NCI-H1048 (cell line): ENCODE measurements at regions not wholly inside any gene's neighbourhood (a gene's known extent, or its start where the extent isn't known, plus 50 kb on each side); places are given as distances from the start of the nearest gene placed in this dataset.
"Not testable (repeated sequence)": the region's sequence is repeated elsewhere in the genome, so short reads cannot be mapped to it uniquely, and the experiment has no call there.

Experiments
- DNase-seq: peaks from one replicate; lab custom pipeline; 2025; lab: John Stamatoyannopoulos, UW

GRCh38 chr3:106309798-106310197 is 441.0 kb upstream of the CBLB start:
- not testable (repeated sequence) for DNase-seq

GRCh38 chr3:106317141-106318055 is 448.6 kb upstream of the CBLB start:
- DNase-seq, result no peak

GRCh38 chr3:106321438-106321837 is 452.6 kb upstream of the CBLB start:
- DNase-seq, result not testable (repeated sequence)

- DNase-seq, result no peak
These were observed 454.8 kb upstream of the CBLB start for GRCh38 chr3:106323586-106323985.

GRCh38 chr3:106326941-106327695 is 458.3 kb upstream of the CBLB start:
- DNase-seq, result no peak

- DNase-seq, result no peak
These were observed 458.8 kb upstream of the CBLB start for GRCh38 chr3:106327696-106328025.

GRCh38 chr3:106328224-106328623 is 459.4 kb upstream of the CBLB start:
- no peak for DNase-seq

GRCh38 chr3:106329521-106329920 is 460.7 kb upstream of the CBLB start:
- DNase-seq, result no peak

GRCh38 chr3:106331636-106332035 is 462.8 kb upstream of the CBLB start:
- DNase-seq, result no peak

- DNase-seq, result no peak
These were observed 463.3 kb upstream of the CBLB start for GRCh38 chr3:106332129-106332528.

- DNase-seq, result no peak
These were observed 464.1 kb upstream of the CBLB start for GRCh38 chr3:106332884-106333283.

- DNase-seq, result no peak
These were observed 465.3 kb upstream of the CBLB start for GRCh38 chr3:106333911-106334618.

GRCh38 chr3:106336619-106337018 is 467.8 kb upstream of the CBLB start:
- no peak for DNase-seq

- no peak for DNase-seq
These were observed 468.3 kb upstream of the CBLB start for GRCh38 chr3:106337116-106337515.

- DNase-seq, result no peak
These were observed 469.9 kb upstream of the CBLB start for GRCh38 chr3:106338582-106339214.

GRCh38 chr3:106339551-106339950 is 470.7 kb upstream of the CBLB start:
- DNase-seq, result no peak

GRCh38 chr3:106341087-106341486 is 472.3 kb upstream of the CBLB start:
- DNase-seq, result no peak

GRCh38 chr3:106341586-106342162 is 472.9 kb upstream of the CBLB start:
- DNase-seq, result no peak

- no peak for DNase-seq
These were observed 473.6 kb upstream of the CBLB start for GRCh38 chr3:106342386-106342785.

GRCh38 chr3:106343811-106344210 is 475.0 kb upstream of the CBLB start:
- no peak for DNase-seq

GRCh38 chr3:106345353-106346027 is 476.7 kb upstream of the CBLB start:
- no peak for DNase-seq
